ENCODE measurements at regions not wholly inside any gene's neighbourhood (a gene's known extent, or its start where the extent isn't known, plus 50 kb on each side); places are given as distances from the start of the nearest gene placed in this dataset.

DNA sequence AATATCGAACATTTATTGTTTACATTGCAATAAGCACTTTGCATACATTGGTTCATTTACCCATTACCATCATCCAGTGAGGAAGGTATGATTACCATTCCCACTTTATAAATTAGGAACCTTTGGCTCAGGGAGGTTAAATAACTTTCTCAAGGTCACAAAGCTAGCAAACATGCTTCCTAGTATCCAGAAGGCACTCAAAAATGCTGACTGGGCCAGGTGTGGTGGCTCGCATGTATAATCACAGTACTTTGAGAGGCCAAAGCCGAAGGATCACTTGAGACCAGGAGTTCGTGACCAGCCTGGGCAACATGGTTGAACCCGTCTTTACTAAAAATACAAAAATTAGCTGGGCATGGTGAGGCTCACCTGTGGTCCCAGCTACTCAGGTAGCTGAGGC is 259.6 kb downstream of the TMEM114 start:
- TF ChIP-seq POLR2A (IDR thresholded peaks at IDR 0.05; ENCODE audit: low read depth), result no peak
- Histone ChIP-seq H3K4me3 (no peak overlapping the region), H3K27me3 (peaks cover 0 to 4% (median 0%) of the 10 kb centered on the region in 4 donors), H3K27ac (replicated peaks in 1 of 4) (no peak overlapping the region), H3K9me3 (no peaks in the 10 kb centered on the region), H3K4me1 (no peaks in the 10 kb centered on the region), H3K36me3 (no peaks in the 10 kb centered on the region)
- DNase-seq (ENCODE audit: extremely low spot score), result no peak
- intact Hi-C loops (cut with DNase I), result no loop called here
- 91% methylated on average over 5 of the region's 5 CpGs for WGBS

DNA sequence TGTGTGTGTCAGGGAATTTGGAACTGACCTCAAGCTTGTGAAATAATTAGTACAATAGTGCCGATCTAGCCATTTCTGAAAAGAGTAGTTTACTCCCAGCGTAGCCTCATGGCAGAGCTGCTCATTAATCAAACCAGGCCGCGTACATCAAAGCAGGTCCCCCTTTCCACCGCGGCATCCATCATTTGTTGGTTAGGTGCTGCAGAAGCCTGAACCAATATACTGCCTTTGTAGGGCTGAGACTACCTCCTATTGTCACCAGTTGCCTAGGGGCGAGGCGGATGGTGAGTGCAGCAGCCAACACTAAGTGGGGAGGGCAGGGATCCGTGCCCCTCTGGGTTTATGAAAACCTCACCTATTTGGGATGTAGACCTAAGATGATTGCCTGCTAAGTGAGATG is 264.1 kb downstream of the TMEM114 start:
- Histone ChIP-seq H3K36me3 (no peaks in the 10 kb centered on the region), H3K27me3 (peaks cover 0 to 4% (median 0%) of the 10 kb centered on the region in 4 donors), H3K4me3 (no peak overlapping the region), H3K27ac (replicated peaks in 1 of 4) (no peak overlapping the region), H3K4me1 (no peaks in the 10 kb centered on the region), H3K9me3 (no peaks in the 10 kb centered on the region)
- DNase-seq (ENCODE audit: extremely low spot score), result no peak
- 68% methylated on average over 9 of the region's 9 CpGs for WGBS
- TF ChIP-seq POLR2AphosphoS5 (IDR thresholded peaks at IDR 0.05), result no peak
- no peak for TF ChIP-seq POLR2A (IDR thresholded peaks at IDR 0.05; ENCODE audit: low read depth)
- TF ChIP-seq, protein P1, sequence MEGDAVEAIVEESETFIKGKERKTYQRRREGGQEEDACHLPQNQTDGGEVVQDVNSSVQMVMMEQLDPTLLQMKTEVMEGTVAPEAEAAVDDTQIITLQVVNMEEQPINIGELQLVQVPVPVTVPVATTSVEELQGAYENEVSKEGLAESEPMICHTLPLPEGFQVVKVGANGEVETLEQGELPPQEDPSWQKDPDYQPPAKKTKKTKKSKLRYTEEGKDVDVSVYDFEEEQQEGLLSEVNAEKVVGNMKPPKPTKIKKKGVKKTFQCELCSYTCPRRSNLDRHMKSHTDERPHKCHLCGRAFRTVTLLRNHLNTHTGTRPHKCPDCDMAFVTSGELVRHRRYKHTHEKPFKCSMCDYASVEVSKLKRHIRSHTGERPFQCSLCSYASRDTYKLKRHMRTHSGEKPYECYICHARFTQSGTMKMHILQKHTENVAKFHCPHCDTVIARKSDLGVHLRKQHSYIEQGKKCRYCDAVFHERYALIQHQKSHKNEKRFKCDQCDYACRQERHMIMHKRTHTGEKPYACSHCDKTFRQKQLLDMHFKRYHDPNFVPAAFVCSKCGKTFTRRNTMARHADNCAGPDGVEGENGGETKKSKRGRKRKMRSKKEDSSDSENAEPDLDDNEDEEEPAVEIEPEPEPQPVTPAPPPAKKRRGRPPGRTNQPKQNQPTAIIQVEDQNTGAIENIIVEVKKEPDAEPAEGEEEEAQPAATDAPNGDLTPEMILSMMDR (IDR thresholded peaks at IDR 0.05), result no peak
- no peak for TF ChIP-seq EP300 (IDR thresholded peaks at IDR 0.05)
- intact Hi-C loops (cut with DNase I), result no loop called here

DNA sequence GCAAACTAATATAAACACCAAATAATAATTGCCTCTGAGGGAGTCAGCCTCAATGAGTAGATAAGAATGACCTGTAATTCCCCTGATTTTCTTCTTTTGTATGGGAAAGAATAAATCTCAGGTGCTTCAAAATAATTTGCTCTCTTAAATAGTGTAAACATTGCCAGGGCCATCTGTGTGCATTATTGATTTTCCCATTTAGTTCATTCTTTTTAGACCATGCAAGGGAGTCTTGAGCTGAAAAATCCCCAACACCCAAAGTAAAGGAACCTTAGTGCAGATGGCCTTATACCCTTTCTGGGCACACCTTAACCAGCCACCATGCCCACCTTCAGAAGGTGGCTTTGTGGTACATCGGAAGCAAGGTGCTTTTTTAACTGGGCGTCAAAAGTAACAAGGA is 267.2 kb downstream of the TMEM114 start:
- no peak for DNase-seq (ENCODE audit: extremely low spot score)
- intact Hi-C loops (cut with DNase I), result no loop called here
- Histone ChIP-seq H3K27ac (replicated peaks in 1 of 4) (no peak overlapping the region), H3K27me3 (peaks cover 0 to 4% (median 0%) of the 10 kb centered on the region in 4 donors), H3K4me3 (no peak overlapping the region), H3K4me1 (no peaks in the 10 kb centered on the region), H3K36me3 (no peaks in the 10 kb centered on the region), H3K9me3 (no peaks in the 10 kb centered on the region)
- TF ChIP-seq POLR2A (IDR thresholded peaks at IDR 0.05; ENCODE audit: low read depth) (no peak), EP300 (IDR thresholded peaks at IDR 0.05) (no peak), POLR2AphosphoS5 (IDR thresholded peaks at IDR 0.05) (no peak)
- TF ChIP-seq, protein P1 (IDR thresholded peaks at IDR 0.05), result no peak
- WGBS, result 91% methylated on average over 2 of the region's 2 CpGs

DNA sequence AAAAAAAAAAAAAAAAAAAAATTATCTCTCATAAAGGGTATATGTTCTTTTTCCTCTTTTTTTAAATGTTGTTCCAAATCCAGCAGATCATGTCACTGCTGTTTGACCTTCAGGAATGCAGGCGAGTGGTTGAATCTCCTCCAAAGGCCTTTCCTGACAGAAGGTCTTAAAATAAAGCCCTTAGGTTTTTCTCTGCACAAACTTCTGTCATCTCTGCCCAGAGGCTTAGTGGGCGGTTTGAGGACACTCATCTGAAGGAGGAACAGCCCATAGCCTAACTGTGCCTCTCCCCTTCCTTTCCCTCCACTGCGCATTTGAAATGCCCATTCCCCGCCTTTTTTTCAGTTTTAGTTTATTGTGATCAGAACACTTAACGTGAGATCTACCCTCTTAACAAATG is 270.2 kb downstream of the TMEM114 start:
- H3K27ac ChIP-seq (replicated peaks in 1 of 4), result no peak overlapping the region
- no peaks in the 10 kb centered on the region for H3K4me1 ChIP-seq
- TF ChIP-seq POLR2AphosphoS5 (IDR thresholded peaks at IDR 0.05), result no peak
- TF ChIP-seq POLR2A (IDR thresholded peaks at IDR 0.05; ENCODE audit: low read depth), result no peak
- TF ChIP-seq, protein P1 (IDR thresholded peaks at IDR 0.05), result no peak
- no peak for TF ChIP-seq EP300 (IDR thresholded peaks at IDR 0.05)
- H3K4me3 ChIP-seq, result no peak overlapping the region
- no peak for DNase-seq (ENCODE audit: extremely low spot score)
- no peaks in the 10 kb centered on the region for H3K9me3 ChIP-seq
- H3K36me3 ChIP-seq, result no peaks in the 10 kb centered on the region
- no peaks in the 10 kb centered on the region for H3K27me3 ChIP-seq
- intact Hi-C loops (cut with DNase I), result no loop called here
- 60% methylated on average over 5 of the region's 5 CpGs for WGBS

DNA sequence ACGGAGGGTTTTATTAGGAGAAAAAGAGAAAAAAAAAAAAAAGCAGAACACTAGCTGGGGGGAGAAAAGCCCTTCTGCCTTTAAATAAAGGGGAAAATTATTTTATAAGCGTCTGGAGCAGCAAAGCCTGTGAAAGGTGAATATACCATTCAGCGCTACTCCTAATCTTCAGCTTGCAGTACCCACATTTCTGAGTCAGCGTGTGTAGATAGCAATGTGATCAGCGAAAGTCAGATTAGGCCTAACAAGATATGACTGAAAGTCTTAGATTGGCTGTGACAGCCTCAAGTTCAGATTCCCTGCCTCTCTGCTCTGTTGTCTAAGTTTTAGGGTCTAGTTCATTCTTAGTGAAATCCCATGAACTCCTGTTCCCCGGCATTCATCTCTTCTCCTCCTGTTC is 279.5 kb downstream of the TMEM114 start:
- no peaks in the 10 kb centered on the region for H3K27me3 ChIP-seq
- H3K4me1 ChIP-seq, result no peaks in the 10 kb centered on the region
- WGBS, result 75% methylated on average over 6 of the region's 6 CpGs
- no peak for TF ChIP-seq EP300 (IDR thresholded peaks at IDR 0.05)
- TF ChIP-seq, protein P1 (IDR thresholded peaks at IDR 0.05), result no peak
- TF ChIP-seq POLR2A (IDR thresholded peaks at IDR 0.05; ENCODE audit: low read depth), result no peak
- no peak for TF ChIP-seq POLR2AphosphoS5 (IDR thresholded peaks at IDR 0.05)
- H3K36me3 ChIP-seq, result no peaks in the 10 kb centered on the region
- H3K27ac ChIP-seq (replicated peaks in 1 of 4), result no peak overlapping the region
- DNase-seq (ENCODE audit: extremely low spot score), result no peak
- H3K9me3 ChIP-seq, result peaks cover 0 to 15% (median 12%) of the 10 kb centered on the region in 4 donors
- H3K4me3 ChIP-seq, result no peak overlapping the region
- intact Hi-C loops (cut with DNase I), result no loop called here

Data from esophagus muscularis mucosa (tissue), 4 donors.